Inferior parietal cortex (tissue), 1 donor: ENCODE measurements at regions not wholly inside any gene's neighbourhood (a gene's known extent, or its start where the extent isn't known, plus 50 kb on each side); places are given as distances from the start of the nearest gene placed in this dataset.

Experiments
- DNase-seq: peaks from one replicate; pipeline ENCODE4 v3.0.0-alpha.2; 2016; ENCODE audit errors: extremely low spot score

DNA sequence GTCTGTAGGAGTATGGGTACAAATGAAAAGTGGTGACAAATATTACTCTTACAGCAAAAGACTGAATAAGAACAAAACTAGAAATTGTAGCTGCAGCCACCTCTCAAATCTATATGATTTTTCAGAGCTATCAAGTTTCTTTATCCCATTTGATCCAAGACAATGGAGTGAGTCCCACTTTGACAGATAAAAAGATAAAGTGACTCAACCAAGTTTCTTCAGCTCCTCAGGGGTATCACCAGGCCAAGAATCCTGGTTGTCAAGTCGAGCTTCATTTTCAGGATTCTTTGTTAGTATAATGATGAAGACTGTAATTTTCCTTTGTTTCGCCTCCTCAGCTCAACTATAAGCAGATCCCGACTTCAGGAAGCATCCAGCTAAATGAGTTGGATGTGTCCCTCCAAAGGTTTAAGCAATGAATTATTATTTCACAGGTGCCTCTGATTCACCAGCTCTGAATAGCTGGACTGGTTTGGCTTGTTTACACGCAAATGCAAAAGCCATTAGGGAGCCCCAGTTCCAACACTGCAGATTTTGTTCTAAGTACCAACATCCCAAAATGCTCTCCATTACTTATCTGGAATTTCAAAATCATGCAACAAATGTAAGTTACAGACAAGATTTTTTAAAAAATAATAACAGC, 238.9 kb downstream of the MAFB start:
- no peak for DNase-seq

DNA sequence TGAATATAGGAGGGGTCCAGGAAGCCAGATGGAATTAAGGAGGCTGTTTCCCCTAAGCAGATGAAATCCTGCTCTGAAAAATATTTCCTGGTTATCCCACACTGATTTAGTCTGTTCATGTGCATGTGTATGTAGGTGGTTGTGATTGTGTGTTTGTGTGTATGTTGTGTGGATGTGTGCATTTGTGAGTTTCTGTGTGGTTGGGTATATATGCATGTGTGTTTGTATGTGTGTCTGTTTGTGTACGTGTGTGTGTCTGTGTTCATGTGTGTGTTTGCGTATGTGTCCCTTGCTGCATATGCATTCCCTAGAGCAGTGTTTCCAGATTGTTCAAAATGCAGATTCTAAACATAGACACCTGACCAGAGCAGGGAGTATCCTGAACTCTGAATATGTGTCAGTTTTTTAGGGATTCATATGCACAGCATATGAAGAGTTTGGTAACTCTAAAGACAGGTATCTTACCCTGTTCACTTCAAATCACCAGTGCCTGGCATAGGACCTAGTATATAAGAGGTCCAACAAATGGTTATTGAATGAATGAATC, 239.8 kb downstream of the MAFB start:
- no peak for DNase-seq

DNA sequence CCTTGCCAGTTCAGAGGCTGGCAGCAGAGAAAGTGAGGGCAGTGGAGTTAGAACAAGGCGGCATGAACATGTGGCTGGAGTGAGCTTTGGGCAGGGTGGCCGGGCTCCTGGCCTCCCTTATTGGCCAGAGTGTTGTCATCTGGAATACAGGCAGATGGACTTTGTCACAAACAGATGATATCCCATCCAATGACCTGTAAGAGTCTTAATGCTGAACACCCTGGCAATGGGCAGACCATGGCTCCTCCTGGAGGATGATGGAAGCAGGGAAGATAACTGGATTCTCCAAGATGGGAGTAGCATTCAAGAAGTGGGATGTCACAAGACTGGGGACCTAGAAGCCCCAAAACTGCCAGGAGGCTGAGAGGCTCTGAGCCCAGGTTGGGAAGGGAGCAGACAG, 242.1 kb downstream of the MAFB start:
- no peak for DNase-seq

DNA sequence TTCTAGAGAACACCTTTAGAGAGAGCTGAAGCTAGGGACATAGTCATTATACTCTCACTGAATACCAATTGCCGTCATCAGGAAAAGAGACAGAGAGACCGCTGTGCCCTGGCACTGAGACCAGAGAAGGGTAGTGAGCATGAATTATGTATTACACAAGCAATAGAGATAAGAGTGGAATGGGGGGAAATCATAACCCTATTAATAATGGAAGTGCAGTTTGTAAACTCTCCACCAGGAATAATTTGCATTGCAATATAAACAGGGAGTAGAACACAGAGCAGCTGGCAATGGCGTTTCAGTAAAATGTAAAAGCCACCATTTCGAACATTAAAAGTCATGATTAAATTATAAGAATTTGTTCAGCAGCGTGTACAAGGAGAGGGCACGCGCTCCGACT, 244.5 kb downstream of the MAFB start:
- no peak for DNase-seq

DNA sequence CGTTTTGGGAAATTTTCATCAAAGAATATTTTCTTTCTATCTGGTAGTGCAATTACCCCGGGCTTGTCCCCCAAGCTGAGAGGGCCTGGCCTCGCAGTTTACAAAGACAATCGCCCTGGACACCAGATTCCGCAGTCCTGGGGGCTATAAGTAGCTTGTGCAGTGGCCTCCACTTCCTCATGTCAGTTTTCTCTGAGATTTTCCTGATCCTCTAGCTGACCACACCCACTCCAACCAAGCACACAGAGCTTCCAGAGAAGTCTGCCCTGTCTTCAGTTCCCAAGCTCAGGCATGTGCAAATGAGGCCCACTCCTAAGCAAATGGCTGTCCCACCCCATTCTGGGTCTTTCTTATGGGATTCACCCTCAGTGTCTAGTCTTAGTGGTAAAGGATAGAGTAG, 245.3 kb downstream of the MAFB start:
- no peak for DNase-seq

DNA sequence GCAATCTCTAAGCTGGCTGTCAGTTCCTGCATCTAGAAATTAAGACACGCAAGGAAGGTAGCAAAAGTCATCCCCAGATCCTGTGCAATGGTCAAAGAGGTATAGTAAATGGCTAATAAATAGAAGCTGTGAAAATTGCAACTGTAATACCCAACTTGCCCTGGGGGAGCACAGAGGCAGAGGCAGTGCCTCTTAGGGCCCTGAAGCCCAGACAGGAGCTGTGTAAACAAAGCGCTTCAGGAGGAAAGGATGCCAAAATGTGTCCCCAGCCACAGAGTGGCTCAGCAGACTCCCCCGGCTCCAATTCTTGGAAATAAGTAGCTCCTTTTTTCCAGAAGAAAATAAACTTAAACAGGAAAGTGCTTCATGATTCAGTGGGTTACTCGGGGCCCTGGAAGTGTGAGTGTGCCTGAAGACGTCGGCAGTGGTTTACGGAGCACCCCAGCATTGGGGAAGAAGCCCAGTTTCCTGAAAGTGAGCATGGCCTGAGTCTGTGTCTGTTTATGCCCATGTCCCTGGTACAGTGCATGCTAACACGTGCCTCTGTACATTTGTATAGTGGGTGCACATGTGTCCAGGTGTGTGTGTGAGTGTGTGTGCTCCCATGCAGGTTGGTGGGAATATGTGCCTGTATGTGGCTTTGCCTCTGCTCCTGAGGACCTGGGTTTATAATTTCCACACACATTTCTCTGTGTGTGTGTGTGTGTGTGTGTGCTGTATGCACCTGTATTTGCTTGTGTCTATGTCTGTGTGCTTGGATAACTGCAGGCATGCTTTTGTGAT, 246.7 kb downstream of the MAFB start:
- no peak for DNase-seq

DNA sequence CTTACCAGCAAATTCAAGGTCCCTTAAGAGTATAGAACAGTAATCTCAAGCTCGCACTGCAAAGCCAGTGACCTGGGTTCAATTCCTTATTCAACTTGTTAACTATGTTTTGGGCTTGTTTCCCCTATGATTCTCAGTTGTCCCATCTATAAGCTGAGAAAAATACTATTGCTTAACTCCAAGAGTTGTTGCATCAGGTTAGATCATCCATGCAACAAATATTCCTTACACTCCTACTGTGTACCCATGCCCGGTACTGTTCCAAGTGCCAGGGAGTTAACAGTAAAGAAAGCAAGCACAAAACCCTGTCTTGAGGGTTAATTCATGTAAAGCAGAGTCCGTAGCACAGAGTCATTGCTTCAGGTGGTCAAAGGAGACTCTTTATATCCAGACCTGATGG, 247.3 kb downstream of the MAFB start:
- no peak for DNase-seq

DNA sequence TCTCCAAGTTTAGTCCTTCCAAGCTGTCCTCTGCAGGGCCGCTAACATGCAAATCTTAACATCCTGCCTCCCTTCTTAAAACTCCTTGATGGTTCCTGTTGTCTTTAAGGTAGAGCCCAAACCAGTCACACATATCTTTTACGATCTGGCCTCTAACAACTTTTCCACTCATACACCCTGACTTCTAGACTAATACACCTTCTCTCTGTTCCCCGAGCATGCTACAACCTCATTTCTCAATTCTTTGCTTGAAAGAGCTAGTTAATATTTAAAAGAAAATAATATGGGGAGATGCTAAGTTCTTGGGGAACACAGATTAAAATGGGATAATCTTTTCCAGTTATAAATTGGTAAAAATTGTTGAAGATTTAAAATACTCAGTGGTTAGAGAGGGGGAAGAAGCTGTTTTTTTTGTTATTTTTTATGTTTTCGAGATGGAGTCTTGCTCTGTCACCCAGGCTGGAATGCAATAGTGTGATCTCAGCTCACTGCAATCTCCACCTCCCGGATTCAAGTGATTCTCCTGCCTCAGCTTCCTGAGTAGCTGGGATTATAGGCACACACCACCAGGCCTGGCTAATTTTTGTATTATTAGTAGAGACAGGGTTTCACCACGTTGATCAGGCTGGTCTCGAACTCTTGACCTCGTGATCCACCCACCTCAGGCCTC, 250.7 kb downstream of the MAFB start:
- DNase-seq, result no peak

DNA sequence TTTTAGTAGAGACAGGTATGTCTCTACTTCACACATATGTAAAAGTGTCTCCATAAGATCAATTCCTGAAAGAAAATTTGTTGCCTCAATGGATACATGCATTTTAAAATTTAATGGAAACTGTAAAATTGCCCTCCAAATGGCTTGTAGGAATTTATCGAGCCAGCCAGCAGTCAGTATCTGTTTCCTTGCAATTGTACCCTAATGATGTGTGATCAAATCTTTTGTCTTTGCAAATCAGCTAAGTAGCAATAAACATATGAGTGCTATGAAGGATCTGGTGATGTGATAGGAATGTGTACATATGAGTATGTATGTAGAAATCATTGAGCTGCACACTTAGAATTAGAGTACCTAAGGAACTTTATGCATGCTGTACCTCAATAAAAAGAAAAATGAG, 253.0 kb downstream of the MAFB start:
- DNase-seq, result no peak

DNA sequence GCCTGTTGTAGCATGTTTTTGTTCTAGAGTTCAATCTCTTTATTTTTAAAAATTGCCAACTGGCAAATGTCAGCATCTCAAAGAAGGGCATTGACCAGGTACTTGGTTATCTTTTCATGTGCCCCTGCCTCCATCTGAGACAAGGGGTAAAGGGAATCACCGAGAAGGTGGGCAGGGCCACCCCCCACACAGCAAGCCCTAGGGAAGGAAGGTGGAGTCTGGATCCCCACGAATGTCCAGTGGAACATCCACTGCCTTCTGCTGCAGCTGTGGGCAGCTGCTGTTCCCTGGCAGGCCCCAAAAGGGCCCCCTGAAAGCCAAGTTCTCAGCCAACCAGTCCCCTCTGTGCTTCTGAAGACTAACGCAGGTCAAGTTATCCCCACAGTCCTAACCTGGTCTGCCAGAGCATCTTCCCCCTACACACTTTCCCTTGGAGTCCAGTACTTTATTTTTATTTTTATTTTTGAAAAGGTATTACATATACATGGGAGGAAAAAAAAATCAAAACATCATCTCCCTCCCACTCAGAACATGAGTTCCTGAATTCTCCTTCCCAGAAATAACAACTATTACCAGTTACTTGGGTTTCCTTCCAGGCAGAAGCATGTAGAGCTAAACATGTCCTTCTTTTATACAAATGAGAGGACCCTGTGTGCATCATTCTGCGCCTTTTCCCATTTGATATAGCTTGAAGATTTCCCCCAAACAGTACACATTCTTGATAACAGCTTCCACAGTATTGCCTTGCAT, 253.7 kb downstream of the MAFB start:
- DNase-seq, result no peak

DNA sequence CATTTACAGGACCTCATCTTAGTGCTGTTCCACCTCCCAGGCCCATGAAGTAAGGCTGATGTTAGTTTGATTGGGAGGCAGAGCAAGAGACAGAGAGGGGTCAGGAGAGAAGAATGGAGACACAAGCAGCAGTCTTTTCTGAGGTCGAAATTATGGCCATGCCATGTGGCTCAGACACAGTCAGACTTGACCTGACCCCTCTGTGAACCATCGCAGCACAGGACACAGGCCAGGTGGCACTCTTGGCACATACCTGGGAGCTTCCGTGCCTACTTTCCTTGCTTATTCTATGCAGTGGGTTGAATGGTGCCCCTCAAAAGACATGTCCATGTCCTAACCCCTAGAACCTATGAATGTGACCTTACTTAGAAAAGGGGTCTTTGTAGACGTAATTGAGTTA, 254.9 kb downstream of the MAFB start:
- DNase-seq, result no peak

DNA sequence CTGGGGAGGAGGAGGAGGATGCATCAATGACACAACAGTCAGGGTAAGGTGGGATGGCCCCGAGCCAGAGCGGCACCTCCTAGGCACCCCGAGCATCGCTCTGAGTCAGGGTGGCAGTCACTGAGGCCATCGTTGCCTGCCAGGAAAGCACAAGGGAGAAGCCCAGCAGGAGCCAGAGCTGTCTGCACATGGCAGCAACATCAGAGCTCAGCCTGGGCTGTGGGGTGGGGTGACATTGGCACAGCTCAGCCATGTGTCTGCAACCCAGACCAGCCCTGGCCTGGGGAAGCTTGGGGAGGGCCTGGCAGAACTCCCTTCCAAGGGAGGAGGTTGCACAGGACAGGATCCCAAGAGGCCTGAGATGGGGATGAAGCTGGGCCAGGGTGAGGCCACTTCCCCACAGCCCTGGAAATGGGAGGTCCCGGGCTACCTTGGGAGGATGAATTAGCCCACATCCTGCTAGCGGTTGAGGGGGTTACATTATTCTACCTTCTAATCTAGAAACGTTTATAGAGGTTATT, 255.6 kb downstream of the MAFB start:
- no peak for DNase-seq

DNA sequence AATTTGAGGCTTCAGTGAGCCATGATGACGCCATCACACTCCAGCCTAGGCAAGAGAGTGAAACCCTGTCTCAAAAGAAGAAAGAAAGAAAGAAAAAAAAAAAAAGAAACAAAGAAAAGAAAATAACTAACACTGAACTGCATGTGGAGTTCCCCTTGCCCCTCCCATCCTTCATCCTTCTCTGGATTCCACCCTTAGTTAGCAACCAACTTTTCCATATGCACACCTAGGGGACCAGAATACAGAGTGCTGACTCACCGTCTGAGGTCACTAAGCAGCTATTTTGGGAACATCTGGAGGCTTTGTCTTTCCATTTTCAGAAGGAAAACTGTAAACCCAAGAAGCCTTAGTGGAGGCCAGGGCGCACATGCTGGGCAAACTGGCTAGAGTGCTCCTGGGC, 257.4 kb downstream of the MAFB start:
- DNase-seq, result no peak

DNA sequence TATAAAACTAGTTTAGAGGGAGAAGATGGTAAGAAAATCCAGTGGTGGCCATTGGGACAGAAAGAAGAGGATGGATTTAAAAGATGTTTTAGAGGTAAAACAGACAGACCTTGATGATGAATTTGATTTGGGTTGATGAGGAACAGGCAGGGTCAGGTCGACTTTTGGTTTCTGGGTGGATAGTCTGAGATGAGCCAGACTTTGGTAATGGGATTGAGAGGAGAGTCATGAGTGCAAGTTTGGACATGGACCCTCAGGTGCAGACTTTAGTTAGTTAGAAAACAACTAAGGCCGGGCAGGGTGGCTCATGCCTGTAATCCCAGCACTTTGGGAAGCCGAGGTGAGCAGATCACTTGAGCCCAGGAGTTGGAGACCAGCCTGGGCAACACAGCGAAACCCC, 257.9 kb downstream of the MAFB start:
- no peak for DNase-seq

DNA sequence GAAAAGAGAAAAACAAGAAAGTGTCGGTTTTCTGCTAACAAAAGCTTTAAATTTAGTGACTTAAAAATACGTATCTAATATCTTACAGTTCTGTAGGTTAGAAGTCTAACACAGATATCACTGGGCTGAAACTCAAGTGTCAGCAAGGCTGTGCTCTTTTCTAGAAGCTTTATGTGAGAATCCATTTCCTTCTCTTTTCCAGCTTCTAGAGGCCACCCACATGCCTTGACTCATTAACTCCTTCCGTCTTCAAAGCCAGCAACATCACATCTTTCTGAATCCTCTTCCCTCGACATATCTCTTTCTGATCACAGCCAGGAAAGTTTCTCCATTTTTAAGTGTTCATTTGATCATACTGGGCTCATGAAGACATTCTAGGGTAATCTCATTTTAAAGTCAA, 262.0 kb downstream of the MAFB start:
- DNase-seq, result no peak

DNA sequence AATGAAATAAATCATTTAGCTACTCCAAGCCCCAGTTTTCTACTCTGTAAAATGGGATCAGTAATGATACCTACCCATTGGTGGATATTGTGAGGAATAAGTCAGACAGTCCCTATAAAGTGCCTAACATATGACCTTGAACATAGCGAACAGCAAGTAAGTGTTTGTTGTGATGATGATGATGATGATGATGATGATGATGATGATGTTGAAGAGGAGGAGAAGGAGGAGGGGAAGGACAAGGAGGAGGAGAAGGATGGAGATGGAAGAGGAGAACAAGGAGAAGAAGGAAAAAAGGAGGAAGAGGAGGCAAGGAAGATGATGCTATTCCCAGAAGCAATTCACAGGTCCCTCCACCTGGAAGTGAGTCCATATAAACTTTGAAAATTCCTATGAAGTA, 264.3 kb downstream of the MAFB start:
- DNase-seq, result no peak

DNA sequence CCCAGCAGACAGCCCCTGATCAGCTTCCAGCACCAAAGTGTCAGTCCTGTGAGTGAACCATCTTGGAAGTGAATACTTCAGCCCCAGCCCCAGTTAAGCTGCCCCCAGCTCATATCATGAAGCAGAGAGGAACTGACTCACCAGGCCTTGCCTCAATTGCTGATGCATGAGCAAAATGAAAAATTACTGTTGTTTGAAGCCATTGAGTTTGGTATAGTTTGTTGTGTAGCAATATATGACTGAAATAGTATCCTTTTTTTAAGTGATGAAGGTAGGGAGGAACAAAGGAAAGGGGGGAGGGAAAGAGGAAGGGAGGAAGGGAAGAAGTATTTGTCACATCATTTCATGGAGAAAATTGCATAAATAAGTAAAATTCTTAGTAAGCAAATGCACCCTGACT, 266.4 kb downstream of the MAFB start:
- DNase-seq, result no peak

DNA sequence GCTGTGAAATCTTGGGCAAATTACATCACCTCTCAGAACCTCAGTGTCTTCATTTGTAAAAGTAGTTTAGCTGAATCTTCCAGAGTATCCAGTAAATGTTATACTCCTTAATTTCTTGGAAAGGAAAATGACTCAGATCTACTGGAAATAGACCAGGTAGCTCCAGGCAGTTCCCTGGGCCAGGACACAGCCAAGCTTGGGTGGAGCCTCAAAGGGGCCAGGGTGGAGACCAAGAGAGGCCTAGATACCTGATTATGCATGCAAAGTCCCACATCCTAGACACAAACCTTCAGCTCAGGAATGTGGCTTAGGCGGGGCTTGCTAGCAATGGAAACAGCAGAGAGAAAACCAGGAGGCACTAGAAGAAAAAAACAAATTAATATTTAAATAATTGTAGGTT, 272.8 kb downstream of the MAFB start:
- no peak for DNase-seq

DNA sequence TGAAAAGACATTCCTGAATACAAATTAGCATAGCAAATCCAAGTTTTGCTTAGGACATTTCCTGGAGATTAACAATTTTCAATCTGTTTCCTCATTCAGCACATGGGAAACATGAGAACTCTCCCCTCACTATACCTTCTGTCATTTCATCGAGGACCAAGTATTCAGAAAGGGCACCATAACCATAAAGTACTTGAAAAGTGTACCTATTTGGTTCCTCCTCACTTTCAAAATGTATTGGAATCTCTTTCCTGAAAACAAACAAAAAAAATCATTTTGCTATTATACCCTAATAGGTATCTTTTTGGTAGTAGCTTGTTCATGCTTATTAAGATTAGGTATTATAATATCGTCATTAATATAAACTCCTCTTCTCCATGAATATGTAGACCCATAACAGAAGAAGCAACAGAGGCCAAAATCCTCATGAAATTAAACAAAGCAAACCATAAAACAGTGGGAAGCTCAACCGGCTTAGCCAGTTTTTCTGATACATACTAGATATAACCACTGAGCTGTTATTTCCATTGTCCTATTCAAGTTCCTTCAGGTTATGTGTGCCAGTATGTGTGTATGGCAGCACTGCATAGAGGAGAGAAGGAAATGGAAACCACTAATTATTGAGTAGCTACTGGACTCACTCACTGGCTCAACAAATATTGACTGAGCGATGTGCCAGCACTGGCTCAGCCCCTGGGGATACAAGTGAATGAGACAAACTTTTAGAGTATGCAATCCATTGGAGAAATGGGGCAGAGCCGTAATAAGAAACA, 274.0 kb downstream of the MAFB start:
- no peak for DNase-seq

DNA sequence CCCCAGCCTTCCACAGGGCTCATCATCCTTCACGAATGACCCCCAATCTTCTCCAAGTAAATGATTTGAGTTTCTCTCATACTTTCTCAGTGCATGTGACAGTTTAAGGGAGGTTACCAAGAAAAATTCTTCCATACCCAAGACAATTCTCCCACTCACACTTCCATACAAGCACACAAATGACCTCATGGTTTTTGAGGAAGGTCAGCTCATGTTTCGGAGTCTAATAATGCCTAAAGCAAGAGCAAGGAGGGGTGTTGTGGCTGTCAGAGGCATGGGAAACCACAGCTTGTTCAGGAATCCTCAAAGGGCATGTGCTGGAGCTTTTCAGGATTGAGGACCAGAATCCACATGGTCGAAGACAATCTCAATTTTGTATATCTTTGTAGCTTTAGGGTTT, 279.0 kb downstream of the MAFB start:
- DNase-seq, result no peak

DNA sequence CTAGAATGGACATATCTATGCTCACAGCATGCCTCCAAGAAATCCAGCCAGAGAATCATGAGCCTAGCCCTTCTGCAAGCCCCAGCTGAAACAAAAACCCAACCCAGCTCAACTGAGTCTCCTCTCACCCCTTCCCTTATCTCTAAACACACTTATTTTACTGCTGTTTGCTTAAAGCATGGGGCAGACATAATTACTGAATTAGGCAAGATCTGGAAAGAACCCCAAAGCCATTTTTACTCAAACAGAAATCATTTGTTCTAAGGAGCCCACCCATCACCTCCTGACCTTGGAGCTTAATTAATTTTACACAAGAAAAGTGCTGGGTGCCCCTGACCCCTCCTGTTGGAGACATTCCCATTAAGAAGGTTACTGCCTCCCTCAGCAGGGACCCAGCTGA, 291.6 kb downstream of the MAFB start:
- DNase-seq, result no peak
